SU-DHL-6 (cell line): ENCODE measurements at regions not wholly inside any gene's neighbourhood (a gene's known extent, or its start where the extent isn't known, plus 50 kb on each side); places are given as distances from the start of the nearest gene placed in this dataset.
"Not testable (repeated sequence)": the region's sequence is repeated elsewhere in the genome, so short reads cannot be mapped to it uniquely, and the experiment has no call there.

Source experiments
- EZH2phosphoT487 ChIP-seq: fragments of 200-600 bp; sonication (generic), shearing (Covaris generic); conservative IDR thresholded peaks from 2 replicates; pipeline ENCODE4 v1.6.1; 2018; ENCODE audit warnings: mild to moderate bottlenecking, antibody characterized with exemption, low read length, moderate library complexity, mixed read lengths
- TF ChIP-seq, protein P1 (sequence below): fragments of 200-600 bp; sonication (generic); IDR thresholded peaks from one replicate; pipeline ENCODE4 v1.5.1; 2017; ENCODE audit warnings: antibody characterized with exemption, mild to moderate bottlenecking, low read length, moderate library complexity; ENCODE audit not compliant: insufficient read depth, poor library complexity, severe bottlenecking

DNA sequence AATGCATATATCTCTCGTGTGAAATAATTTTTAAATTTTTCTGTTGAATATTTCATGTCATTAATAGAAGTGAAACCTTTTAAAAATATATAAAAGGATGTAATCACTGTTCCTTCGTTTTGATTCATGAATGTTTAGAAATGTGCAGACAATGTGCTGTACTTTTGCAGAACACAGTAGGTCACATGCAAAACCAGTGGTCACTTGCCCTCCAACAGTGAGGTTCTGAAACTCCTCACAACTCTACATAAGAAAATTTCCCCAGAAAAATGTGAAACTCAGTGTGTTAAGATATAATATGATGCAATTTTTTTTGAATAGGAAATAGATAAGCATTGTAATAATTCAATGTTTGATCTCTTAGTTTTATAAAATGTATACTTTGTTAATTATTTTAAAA lies 747.7 kb upstream of the CDH18 start:
- TF ChIP-seq, protein P1, sequence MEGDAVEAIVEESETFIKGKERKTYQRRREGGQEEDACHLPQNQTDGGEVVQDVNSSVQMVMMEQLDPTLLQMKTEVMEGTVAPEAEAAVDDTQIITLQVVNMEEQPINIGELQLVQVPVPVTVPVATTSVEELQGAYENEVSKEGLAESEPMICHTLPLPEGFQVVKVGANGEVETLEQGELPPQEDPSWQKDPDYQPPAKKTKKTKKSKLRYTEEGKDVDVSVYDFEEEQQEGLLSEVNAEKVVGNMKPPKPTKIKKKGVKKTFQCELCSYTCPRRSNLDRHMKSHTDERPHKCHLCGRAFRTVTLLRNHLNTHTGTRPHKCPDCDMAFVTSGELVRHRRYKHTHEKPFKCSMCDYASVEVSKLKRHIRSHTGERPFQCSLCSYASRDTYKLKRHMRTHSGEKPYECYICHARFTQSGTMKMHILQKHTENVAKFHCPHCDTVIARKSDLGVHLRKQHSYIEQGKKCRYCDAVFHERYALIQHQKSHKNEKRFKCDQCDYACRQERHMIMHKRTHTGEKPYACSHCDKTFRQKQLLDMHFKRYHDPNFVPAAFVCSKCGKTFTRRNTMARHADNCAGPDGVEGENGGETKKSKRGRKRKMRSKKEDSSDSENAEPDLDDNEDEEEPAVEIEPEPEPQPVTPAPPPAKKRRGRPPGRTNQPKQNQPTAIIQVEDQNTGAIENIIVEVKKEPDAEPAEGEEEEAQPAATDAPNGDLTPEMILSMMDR = not testable (repeated sequence)
- TF ChIP-seq EZH2phosphoT487 = not testable (repeated sequence)
